Ureter (tissue), 1 donor: ENCODE measurements at regions not wholly inside any gene's neighbourhood (a gene's known extent, or its start where the extent isn't known, plus 50 kb on each side); places are given as distances from the start of the nearest gene placed in this dataset.

Experiments
- DNase-seq: peaks from one replicate; pipeline ENCODE4 v3.0.0-alpha.2; 2020; ENCODE audit warnings: low spot score
- donor health status: DM: yes; HTN: yes; CAD: no.

GRCh38 chr14:22052795-22053194 lies 379.2 kb upstream of the OR4E1 start:
- DNase-seq = no peak

GRCh38 chr14:22047115-22047514 lies 373.5 kb upstream of the OR4E1 start:
- DNase-seq = no peak

DNA sequence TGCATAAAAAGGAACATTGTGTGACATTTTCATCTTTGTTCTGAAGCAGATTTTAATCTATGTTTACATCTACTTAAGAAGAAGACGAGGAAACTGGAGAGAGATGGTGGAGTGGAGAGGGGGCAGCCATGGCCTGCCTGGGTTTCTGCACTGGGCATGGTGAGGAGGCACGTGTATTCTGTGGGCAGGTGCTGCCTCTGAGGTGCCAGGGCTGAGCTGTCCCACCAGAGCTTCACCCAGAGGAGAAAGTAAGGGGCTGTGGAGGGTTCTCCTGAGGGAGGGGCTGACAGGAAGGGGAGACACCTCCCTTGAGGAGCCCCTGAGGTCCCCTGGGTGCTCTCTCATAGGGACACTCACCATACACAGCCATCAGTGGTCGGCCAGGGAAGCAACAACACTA lies 372.4 kb upstream of the OR4E1 start:
- DNase-seq = no peak

GRCh38 chr14:22044193-22044592 lies 370.6 kb upstream of the OR4E1 start:
- DNase-seq = no peak

DNA sequence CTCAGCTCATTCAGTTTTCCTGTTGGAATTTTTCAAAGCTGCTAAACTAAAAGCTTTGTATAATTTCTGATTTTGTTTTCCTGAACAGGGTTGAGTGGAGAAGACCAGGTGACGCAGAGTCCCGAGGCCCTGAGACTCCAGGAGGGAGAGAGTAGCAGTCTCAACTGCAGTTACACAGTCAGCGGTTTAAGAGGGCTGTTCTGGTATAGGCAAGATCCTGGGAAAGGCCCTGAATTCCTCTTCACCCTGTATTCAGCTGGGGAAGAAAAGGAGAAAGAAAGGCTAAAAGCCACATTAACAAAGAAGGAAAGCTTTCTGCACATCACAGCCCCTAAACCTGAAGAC lies 367.1 kb upstream of the OR4E1 start:
- DNase-seq = no peak

DNA sequence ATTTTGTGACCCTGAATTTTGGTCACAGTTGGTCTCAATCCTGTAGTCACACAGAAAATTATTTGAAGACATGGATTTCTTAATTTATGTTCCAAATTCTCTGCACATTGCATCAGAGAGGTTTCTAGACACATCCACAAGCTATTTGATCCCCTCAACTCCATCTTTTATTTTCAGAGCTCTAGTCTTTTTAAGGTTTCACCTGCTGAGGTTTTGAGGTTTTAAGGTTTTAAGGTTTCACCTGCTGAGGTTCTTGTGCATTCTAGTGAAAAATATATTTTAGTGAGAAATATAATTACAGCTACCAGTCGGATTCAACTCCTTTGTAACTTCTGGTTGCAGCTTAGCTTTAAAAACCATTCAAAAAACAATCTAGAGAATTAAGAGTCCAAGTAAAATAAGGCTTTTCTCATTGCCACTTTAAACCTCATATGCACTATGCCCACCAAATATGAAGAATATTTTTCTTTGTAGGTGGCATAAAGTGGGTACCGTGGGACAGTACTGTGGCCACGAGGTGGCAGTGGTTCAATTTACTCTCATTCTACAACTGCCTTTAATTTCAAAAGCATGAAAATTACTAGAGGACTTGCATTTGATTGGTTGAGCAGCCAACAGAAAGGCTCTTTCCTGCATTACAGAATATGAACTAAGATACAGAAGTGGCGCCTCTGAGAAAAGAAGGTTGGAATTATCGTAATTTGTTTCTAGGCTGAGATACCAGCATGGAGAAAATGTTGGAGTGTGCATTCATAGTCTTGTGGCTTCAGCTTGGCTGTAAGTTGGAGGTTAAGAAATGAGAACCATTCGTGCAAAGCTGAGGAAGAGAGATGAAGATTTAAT lies 366.5 kb upstream of the OR4E1 start:
- no peak for DNase-seq

- no peak for DNase-seq
Measured at GRCh38 chr14:22036541-22037239, 363.1 kb upstream of the OR4E1 start.

GRCh38 chr14:22026527-22026926 lies 352.9 kb upstream of the OR4E1 start:
- no peak for DNase-seq

DNA sequence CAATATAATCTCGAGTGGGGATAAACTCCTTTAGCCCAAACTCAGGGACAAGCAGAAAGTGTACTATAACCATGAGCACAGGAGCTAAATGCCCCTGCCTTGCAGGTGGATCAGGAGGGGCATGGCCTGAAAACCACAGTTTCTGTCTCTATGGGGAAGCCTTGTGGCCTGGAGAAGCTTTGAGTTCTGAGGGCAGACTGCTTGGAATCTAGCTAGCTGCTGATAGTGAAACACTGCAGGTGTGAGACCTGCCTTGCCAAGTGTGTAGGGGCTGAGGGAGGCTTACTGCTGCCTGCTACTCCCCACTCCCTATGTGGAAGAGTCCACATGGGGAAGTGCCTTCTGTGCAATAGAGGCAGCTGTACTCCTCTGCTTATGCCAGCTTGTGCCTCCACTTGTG lies 352.3 kb upstream of the OR4E1 start:
- DNase-seq = no peak

- no peak for DNase-seq
Measured at GRCh38 chr14:22024137-22024536, 350.5 kb upstream of the OR4E1 start.

DNA sequence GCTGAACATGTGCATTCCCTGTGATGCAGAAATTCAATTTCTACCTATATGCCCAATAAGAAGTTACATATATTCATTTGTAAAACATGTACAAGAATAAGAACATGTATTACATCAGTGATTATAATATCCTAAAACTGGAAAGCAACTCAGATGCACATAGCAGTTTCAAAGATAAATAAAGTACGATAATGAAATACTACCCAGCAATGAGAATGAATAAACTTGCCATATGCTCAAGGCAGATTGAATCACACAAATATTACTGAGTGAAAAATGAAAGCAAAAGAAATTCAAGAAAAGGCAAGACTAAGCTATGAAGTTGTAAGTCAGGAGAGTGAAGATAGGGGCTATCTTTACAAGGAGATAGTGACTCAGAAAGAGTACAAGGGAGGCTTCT lies 345.3 kb upstream of the OR4E1 start:
- DNase-seq = no peak

DNA sequence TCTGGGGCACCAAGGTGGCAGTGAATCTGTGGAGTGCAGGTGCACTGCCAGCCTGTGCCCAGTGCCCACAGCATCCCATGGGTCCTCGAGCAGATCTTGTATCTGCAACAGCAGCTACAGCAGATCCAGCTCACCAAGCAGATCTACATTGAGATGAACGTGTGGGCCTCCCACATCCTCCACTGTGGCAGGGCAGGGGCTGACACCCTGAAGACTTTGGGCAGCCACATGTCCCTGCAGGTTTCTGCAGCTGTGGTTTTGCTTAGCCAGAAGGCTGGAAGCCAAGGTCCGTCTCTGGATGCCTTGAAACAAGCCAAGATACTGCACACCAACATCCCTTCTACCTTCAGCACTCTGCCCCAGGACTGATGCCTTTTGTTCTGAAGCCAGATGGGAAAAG lies 338.8 kb upstream of the OR4E1 start:
- no peak for DNase-seq

DNA sequence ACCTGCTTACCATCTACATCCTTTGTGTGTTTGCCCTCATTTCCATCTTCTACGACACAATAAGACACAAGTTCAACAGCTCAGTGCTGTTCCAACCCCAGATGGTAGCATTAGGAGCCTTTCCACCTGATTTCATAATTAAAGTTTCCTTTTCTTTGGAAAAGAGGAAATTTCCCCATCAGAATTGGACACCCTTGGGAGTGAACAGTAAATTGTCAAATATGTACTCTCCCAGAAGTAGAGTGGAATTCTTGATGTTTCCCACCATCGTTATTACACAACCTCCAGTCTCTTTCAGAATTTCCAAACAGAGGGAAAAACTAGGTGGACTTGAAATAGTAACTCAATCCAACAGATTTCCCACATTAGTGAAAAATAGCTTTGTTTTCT lies 337.6 kb upstream of the OR4E1 start:
- DNase-seq = no peak

DNA sequence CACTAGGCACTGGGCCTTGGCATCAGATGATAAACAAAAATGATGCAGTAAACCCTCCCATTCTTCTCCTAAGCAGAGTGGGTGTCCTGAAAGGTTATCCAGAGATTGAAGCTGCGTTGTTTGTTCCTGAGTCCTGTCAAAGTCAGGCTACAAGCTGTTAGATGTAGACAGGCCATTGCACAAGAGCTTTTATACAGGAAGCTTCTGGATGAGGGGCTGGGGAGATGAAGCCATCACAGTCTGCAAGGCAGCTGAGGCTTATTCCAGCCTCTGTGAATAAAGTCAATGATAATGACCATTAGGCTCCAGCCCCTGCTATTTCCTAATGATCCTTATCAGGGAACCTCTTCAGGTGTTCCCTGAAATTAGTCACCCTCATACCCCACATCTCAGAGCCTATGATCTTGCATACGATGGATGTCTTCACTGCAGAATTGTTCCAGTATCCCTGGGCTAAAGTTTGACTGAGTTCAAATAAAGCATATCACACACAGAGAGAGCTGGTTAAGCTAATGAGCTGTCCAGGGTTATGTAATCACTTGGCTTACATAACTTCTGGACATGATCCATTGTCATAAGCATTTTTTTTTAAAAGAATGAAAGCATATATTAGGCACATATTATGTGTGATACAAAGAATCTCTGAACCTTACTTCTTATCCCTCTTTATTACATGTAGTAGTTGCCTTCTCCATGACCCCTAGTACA lies 337.1 kb upstream of the OR4E1 start:
- no peak for DNase-seq

DNA sequence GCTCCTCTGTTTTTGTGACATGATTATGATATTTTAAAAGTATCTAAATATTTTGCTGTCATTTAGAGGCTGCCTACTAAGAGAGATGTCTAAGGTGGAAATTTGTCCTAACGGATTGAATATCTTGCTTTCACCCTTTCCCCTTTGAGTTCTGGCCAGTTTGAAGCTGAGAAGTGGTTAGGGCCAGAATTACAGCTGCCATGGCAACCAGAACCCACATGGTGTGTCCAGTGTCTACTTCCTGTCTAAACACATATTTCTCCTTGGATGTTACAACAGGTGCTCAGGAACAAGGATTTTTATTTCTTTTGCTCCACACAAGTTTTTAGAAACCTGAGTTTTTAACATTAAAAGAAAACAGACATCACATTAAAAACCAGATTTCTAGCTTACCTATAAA lies 335.1 kb upstream of the OR4E1 start:
- DNase-seq = no peak

GRCh38 chr14:22007784-22008412 lies 334.3 kb upstream of the OR4E1 start:
- no peak for DNase-seq

GRCh38 chr14:22007363-22007762 lies 333.7 kb upstream of the OR4E1 start:
- no peak for DNase-seq

DNA sequence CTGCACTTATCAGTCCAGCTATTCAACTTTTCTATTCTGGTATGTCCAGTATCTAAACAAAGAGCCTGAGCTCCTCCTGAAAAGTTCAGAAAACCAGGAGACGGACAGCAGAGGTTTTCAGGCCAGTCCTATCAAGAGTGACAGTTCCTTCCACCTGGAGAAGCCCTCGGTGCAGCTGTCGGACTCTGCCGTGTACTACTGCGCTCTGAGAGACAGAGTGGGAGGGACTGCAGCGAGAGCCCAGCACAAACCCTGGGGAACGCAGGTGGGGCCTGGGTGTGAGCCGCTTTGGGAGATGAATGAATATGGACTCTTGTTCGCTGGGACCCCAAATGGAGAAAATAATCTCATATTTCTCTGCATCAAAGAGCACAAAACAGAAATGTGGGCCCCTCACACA lies 329.8 kb upstream of the OR4E1 start:
- DNase-seq = no peak

- no peak for DNase-seq
Measured at GRCh38 chr14:22002860-22003284, 329.3 kb upstream of the OR4E1 start.

DNA sequence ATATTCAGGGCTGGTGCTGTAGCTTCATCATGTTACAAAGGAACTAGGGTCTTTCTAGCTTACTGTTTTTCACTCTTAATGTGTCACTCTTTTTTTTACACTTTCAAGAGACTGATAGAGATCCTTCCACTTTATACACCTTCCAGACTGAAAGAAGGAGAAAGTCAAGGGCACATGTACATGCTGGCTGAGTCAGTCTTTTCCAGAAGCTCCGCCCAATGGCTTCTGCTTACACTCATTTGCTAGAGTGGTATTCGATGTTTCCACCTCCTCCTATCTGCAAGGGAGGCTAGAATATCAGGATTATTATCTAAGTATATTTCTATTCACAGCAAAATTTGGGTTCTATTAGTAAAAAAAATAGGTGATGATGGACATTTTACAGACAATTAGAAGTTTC lies 325.8 kb upstream of the OR4E1 start:
- DNase-seq = no peak

GRCh38 chr14:21997300-21997699 lies 323.7 kb upstream of the OR4E1 start:
- DNase-seq = no peak

- no peak for DNase-seq
Measured at GRCh38 chr14:21995332-21995731, 321.7 kb upstream of the OR4E1 start.
